AG04450 (cell line): ENCODE measurements at regions not wholly inside any gene's neighbourhood (a gene's known extent, or its start where the extent isn't known, plus 50 kb on each side); places are given as distances from the start of the nearest gene placed in this dataset.

Source experiments
- CTCF ChIA-PET: fragments of 300-600, 350-600 bp; formaldehyde crosslinking; extraction: SDS; loops from one replicate; lab custom pipeline; 2022; ENCODE audit warnings: antibody characterized with exemption, inconsistent platforms; lab: Charles Lee
- POLR2A ChIA-PET: fragments of 350-600 bp; formaldehyde crosslinking; extraction: SDS; loops from one replicate; lab custom pipeline; 2021; ENCODE audit warnings: antibody characterized with exemption, inconsistent platforms; lab: Yijun Ruan, JAX
- DNase-seq: peaks from one replicate; pipeline ENCODE4 v3.0.0-alpha.2; 2011; ENCODE audit warnings: low read depth, low spot score
- H3K27ac ChIP-seq: one replicate; pipeline ENCODE4 v1.5.1; 2012; ENCODE audit warnings: low read depth, low read length, control low read depth
- H3K27me3 ChIP-seq: one replicate; pipeline ENCODE4 v1.6.0; 2012; ENCODE audit warnings: low read length; ENCODE audit not compliant: control insufficient read depth, insufficient read depth
- H3K4me3 ChIP-seq: 2 replicates; pipeline ENCODE4 v1.5.1; 2011; ENCODE audit warnings: mild to moderate bottlenecking, low read depth, low read length, control low read depth
- H3K9me3 ChIP-seq: 2 replicates; pipeline ENCODE4 v1.5.1; 2012; ENCODE audit warnings: low read length; ENCODE audit not compliant: control insufficient read depth, insufficient read depth
- TF ChIP-seq, protein P1 (sequence below): IDR thresholded peaks from 2 replicates; pipeline ENCODE4 v1.5.1; 2011; ENCODE audit warnings: low read depth, low read length, control low read depth, inconsistent platforms

DNA sequence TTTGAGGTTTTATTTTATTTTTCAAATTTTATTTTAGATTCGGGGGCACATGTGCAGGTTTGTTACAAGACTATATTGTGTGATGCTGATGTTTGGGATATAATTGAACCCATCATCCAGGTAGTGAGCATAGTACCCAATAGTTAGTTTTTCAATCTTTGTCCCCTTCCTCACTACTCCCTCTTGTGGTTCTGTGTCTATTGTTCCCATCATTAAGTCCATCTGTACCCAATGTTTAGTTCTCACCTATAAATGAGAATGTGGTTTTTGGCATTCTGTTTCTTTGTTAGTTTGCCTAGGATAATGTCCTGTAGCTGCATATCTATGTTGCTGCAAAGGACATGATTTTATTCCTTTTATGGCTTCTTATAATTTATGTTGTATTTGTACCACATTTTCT, 767.2 kb upstream of the ADGRL3 start:
- ChIA-PET POLR2A (no interaction called here), CTCF (no interaction called here)
- no peaks in the 10 kb centered on the region for H3K27me3 ChIP-seq
- no peak overlapping the region for H3K4me3 ChIP-seq
- H3K9me3 ChIP-seq = no peaks in the 10 kb centered on the region
- TF ChIP-seq, protein P1, sequence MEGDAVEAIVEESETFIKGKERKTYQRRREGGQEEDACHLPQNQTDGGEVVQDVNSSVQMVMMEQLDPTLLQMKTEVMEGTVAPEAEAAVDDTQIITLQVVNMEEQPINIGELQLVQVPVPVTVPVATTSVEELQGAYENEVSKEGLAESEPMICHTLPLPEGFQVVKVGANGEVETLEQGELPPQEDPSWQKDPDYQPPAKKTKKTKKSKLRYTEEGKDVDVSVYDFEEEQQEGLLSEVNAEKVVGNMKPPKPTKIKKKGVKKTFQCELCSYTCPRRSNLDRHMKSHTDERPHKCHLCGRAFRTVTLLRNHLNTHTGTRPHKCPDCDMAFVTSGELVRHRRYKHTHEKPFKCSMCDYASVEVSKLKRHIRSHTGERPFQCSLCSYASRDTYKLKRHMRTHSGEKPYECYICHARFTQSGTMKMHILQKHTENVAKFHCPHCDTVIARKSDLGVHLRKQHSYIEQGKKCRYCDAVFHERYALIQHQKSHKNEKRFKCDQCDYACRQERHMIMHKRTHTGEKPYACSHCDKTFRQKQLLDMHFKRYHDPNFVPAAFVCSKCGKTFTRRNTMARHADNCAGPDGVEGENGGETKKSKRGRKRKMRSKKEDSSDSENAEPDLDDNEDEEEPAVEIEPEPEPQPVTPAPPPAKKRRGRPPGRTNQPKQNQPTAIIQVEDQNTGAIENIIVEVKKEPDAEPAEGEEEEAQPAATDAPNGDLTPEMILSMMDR = no peak
- no peak overlapping the region for H3K27ac ChIP-seq
- no peak for DNase-seq

DNA sequence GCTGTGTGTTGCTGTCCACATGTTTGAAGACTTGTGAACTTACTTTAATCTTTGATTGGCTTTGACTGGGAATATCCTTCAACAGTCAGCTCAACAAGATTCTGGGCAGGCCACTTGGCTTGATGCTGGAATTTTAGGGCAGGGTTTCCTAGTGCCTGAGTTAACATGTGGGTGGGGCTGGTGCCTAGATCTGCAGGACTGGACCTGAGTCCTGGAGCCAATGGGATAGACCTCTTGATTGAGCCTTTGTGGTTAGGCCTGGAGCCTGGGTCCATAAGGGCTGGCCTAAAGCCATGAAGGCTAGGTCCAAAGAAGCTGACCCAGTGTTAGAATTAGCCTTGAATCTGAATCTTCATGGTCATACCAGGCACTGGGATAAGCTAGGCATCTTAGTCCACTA, 757.1 kb upstream of the ADGRL3 start:
- no peak overlapping the region for H3K27ac ChIP-seq

DNA sequence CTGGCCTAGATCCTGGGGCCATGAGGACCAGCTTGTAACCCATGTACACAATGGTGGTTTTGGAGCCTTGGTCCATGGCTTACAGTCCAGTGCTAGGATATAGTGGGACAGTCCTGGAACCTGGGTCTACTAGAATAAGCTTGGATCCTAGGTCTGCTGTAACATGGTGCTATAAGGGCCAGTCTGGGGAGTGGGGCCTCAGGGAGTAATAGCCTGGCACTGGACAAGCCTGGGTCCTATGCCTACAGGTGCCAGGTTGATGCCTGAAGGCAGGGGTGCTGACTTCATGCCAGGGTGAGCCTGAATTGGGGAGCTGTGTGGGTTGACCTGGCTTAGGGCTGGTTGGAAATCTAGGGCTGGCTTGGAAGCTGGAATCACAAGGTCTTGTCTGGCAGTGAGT, 756.3 kb upstream of the ADGRL3 start:
- Histone ChIP-seq H3K27me3 (no peaks in the 10 kb centered on the region), H3K4me3 (no peak overlapping the region), H3K9me3 (no peaks in the 10 kb centered on the region), H3K27ac (no peak overlapping the region)
- POLR2A ChIA-PET = no interaction called here
- TF ChIP-seq, protein P1 = no peak
- CTCF ChIA-PET = no interaction called here
- DNase-seq = no peak

More for the DNA sequence above, 757.1 kb upstream of the ADGRL3 start:
- POLR2A ChIA-PET = no interaction called here
- CTCF ChIA-PET = no interaction called here
- DNase-seq = no peak
- no peaks in the 10 kb centered on the region for H3K9me3 ChIP-seq
- no peak overlapping the region for H3K4me3 ChIP-seq
- no peaks in the 10 kb centered on the region for H3K27me3 ChIP-seq
- TF ChIP-seq, protein P1 = no peak

DNA sequence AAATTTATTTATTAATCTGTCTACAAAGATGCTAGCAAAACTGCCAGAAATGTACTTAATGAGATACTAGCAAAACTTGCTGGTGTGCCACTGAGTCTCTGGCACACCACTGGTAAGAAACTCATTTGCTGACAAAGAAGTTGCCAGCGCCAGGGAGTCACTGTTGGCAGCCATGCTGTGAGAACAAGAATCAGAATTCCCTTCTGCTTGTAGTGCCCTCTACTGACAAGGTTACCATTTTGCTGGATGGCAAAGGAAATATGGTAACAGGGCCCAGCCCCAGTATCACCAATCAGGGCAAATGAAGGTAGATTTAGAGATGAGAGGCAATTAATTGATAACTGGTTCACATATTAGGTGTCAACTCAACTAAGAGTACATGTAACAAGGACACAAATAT, 750.1 kb upstream of the ADGRL3 start:
- POLR2A ChIA-PET = no interaction called here
- no peak for DNase-seq
- Histone ChIP-seq H3K27ac (no peak overlapping the region), H3K9me3 (no peaks in the 10 kb centered on the region), H3K4me3 (no peak overlapping the region), H3K27me3 (no peaks in the 10 kb centered on the region)
- TF ChIP-seq, protein P1 = no peak
- CTCF ChIA-PET = no interaction called here

DNA sequence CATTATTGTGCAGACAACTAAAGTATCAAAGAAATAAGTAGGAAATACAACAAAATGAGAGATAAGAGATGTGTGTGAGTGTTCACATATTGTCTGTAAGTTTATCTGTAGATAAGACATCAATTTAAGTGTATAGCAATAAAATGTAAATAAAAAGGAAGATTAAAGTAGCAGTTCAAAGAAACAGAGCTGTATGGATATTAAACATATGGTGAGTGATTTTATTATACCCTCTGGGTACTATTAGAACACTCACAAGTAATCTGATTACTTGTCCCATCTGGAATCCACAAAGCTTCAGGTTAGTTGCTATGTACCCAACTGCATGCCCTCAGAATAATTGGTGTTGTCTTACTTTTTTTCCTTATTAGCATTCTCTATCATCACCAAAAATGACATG, 747.9 kb upstream of the ADGRL3 start:
- CTCF ChIA-PET = no interaction called here
- Histone ChIP-seq H3K4me3 (no peak overlapping the region), H3K9me3 (no peaks in the 10 kb centered on the region), H3K27ac (no peak overlapping the region), H3K27me3 (no peaks in the 10 kb centered on the region)
- POLR2A ChIA-PET = no interaction called here
- TF ChIP-seq, protein P1 = no peak
- DNase-seq = no peak
